ENCODE measurements at regions not wholly inside any gene's neighbourhood (a gene's known extent, or its start where the extent isn't known, plus 50 kb on each side); places are given as distances from the start of the nearest gene placed in this dataset.

- DNase-seq (ENCODE audit: low spot score), result no peak
Observed at GRCh38 chr3:84877092-84877491, 81.7 kb upstream of the CADM2 start.

DNA sequence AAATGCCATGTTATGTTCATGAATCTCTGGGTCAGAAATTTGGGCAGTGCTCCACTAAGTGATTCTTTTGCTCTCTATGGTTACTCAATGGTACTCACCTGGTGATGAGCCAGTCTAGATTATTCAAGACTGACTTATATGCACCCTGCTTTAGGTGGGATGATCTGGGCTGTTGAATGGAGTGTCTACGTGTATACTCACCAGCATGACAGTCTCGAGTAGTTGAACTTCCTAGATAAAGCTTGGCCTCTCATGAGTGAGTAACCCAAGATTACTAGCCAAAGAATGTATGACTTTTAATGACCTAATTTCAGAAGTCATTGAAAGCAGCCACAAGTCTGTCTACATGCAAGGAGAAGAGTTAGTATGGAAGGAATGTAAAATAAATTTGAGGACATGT lies 77.5 kb upstream of the CADM2 start:
- DNase-seq (ENCODE audit: low spot score), result no peak

GRCh38 chr3:84885199-84885882 lies 73.4 kb upstream of the CADM2 start:
- DNase-seq (ENCODE audit: low spot score), result no peak

- no peak for DNase-seq (ENCODE audit: low spot score)
Observed at GRCh38 chr3:84891851-84892250, 66.9 kb upstream of the CADM2 start.

DNA sequence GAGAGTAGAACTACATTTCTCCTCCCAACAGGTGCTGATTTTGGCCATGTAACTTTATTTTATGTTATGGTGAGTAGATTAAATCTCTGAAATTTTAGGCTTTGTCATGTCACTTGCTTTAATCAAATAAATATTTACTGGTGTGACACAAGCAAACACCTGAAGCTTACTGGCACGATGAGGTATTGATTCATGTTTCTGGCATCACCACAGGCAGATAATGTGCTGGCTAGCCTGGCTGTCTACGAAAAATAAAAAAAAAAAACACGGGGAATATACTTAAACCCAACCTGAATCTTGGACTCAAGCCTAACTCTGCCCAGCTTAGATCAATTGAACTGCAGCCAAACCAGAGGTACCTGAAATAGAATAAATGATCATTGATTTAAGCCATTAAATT lies 65.6 kb upstream of the CADM2 start:
- no peak for DNase-seq (ENCODE audit: low spot score)

- DNase-seq (ENCODE audit: low spot score), result no peak
Observed at GRCh38 chr3:84904212-84904611, 54.6 kb upstream of the CADM2 start.

DNA sequence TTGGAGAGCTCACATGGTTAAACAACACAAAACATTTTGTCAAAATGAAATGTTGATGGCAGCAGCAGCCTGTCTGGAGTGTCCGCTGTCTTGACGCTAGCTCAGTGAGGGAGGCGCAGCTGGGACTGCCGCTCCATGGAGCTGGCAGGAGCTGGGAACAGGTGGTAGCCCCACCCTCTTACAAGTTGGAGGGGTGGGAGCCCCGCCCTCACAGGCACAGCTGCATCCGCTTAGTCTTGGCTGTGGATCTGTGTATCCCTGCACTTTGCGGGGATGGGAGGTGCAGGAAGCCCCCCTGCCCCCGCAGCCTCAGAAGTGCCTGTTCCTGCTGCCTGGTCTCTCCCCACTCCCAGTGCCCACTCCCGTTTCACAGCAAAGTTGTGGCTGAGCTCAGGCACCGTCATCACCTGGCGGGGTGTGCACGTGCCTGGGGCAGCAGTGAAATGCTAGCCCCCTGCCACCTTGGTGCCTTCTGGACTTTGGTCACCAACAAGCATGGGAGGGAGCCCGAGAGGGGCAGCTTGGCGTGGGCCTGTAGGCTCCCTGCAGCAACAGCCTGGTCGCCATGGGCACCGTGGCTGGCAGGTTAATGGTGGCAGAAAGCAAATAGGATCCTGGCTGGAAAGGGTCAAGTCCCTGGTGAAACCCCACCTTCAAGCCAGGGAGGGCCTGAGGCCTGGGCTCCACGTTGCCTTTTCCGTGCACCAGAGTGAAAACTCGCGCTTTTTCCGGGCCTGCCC lies 53.8 kb upstream of the CADM2 start:
- DNase-seq (ENCODE audit: low spot score), result no peak

GRCh38 chr3:84905556-84905920 lies 53.3 kb upstream of the CADM2 start:
- DNase-seq (ENCODE audit: low spot score), result no peak

GRCh38 chr3:84906065-84906464 lies 52.7 kb upstream of the CADM2 start:
- no peak for DNase-seq (ENCODE audit: low spot score)
